Breast epithelium (tissue), 3 donors: ENCODE measurements at regions not wholly inside any gene's neighbourhood (a gene's known extent, or its start where the extent isn't known, plus 50 kb on each side); places are given as distances from the start of the nearest gene placed in this dataset.

ENCODE experiments used
- POLR2A ChIP-seq: fragments of 450-650 bp; IDR thresholded peaks from one replicate; pipeline ENCODE4 v1.6.1; 2016; ENCODE audit warnings: antibody characterized with exemption, mild to moderate bottlenecking, moderate library complexity
- POLR2AphosphoS5 ChIP-seq, 3 donors: sonication (generic); formaldehyde crosslinking; IDR thresholded peaks; one replicate each; pipeline ENCODE4 v1.6.1; 2017; ENCODE audit warnings: antibody characterized with exemption in 3 of 3
- TF ChIP-seq, protein P1 (sequence below), 3 donors: fragments of 450-650 bp; IDR thresholded peaks; one replicate each; pipeline ENCODE4 v1.5.1; 2016 to 2017; ENCODE audit warnings: antibody characterized with exemption in 3 of 3, mild to moderate bottlenecking in 3 of 3, moderate library complexity in 3 of 3

- TF ChIP-seq, protein P1, sequence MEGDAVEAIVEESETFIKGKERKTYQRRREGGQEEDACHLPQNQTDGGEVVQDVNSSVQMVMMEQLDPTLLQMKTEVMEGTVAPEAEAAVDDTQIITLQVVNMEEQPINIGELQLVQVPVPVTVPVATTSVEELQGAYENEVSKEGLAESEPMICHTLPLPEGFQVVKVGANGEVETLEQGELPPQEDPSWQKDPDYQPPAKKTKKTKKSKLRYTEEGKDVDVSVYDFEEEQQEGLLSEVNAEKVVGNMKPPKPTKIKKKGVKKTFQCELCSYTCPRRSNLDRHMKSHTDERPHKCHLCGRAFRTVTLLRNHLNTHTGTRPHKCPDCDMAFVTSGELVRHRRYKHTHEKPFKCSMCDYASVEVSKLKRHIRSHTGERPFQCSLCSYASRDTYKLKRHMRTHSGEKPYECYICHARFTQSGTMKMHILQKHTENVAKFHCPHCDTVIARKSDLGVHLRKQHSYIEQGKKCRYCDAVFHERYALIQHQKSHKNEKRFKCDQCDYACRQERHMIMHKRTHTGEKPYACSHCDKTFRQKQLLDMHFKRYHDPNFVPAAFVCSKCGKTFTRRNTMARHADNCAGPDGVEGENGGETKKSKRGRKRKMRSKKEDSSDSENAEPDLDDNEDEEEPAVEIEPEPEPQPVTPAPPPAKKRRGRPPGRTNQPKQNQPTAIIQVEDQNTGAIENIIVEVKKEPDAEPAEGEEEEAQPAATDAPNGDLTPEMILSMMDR (IDR thresholded peaks at IDR 0.05), result no peak
- TF ChIP-seq POLR2A (no peak), POLR2AphosphoS5 (IDR thresholded peaks at IDR 0.05) (no peak)
Measured at GRCh38 chr1:216921866-216922265, 198.6 kb upstream of the ESRRG start.
